ENCODE measurements at regions not wholly inside any gene's neighbourhood (a gene's known extent, or its start where the extent isn't known, plus 50 kb on each side); places are given as distances from the start of the nearest gene placed in this dataset.

DNA sequence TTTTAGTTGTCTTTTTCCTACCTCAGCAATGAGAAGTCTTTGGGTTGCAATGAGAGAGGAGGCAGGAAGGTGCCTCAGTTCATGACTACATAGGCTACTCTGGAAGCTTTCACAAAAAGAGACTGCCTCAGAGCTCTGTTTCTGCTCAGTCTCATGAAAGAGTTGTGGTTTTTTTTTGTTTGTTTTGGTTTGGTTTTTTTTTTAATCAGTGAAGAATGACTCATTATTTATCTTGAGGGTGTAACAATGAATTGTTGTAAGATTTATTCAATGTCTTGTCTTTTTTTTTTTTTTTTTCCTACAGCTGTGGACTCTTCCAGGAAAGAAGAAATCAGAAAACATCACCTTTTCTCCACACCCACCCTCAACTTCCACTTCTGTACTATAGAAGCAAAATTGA is 67.5 kb upstream of the CXCL13 start:
- no peak for TF ChIP-seq EZH2 (IDR thresholded peaks at IDR 0.05)
- no peak for TF ChIP-seq CTCF (IDR thresholded peaks at IDR 0.05)
- TF ChIP-seq EZH2phosphoT487 (IDR thresholded peaks at IDR 0.05) = no peak
